ENCODE measurements at regions not wholly inside any gene's neighbourhood (a gene's known extent, or its start where the extent isn't known, plus 50 kb on each side); places are given as distances from the start of the nearest gene placed in this dataset.

- ChIA-PET CTCF (interaction anchor here (0.5 to 3.4 kb wide), 4 partner anchors 9 to 133 kb away, joined by 3 to 19 read pairs (median 6); no protein-coding TSS in a partner anchor), POLR2A (no interaction called here)
- no peak for DNase-seq (ENCODE audit: unreplicated experiment)
- Mint-ChIP-seq H3K36me3 (ENCODE audit: insufficient read depth, unreplicated experiment) (no peaks in the 10 kb centered on the region), H3K27me3 (ENCODE audit: insufficient read depth, unreplicated experiment) (no peaks in the 10 kb centered on the region), H3K4me3 (ENCODE audit: unreplicated experiment) (no peak overlapping the region), H3K27ac (ENCODE audit: low read depth, unreplicated experiment) (no peak overlapping the region), H3K4me1 (ENCODE audit: insufficient read depth, unreplicated experiment) (peaks cover 8% of the 10 kb centered on the region), H3K9me3 (ENCODE audit: unreplicated experiment) (peaks cover 19% of the 10 kb centered on the region)
- no peak for TF ChIP-seq CTCF (IDR thresholded peaks at IDR 0.05; ENCODE audit: unreplicated experiment)
- intact Hi-C loops (cut with micrococcal nuclease) = no loop called here
- BruUV-seq (replicated peaks) = no TSS peak
These were observed 108.9 kb upstream of the CHD1 start for GRCh38 chr5:99037668-99038067.

GRCh38 chr5:99035942-99036341, 107.1 kb upstream of the CHD1 start:
- BruUV-seq (replicated peaks) = no TSS peak
- Mint-ChIP-seq H3K36me3 (ENCODE audit: insufficient read depth, unreplicated experiment) (no peaks in the 10 kb centered on the region), H3K27ac (ENCODE audit: low read depth, unreplicated experiment) (no peak overlapping the region), H3K9me3 (ENCODE audit: unreplicated experiment) (peaks cover 8% of the 10 kb centered on the region), H3K4me1 (ENCODE audit: insufficient read depth, unreplicated experiment) (peaks cover 13% of the 10 kb centered on the region), H3K4me3 (ENCODE audit: unreplicated experiment) (no peak overlapping the region), H3K27me3 (ENCODE audit: insufficient read depth, unreplicated experiment) (no peaks in the 10 kb centered on the region)
- POLR2A ChIA-PET = interaction anchor here (1.0 kb wide), 1 partner anchor 106 kb away, joined by 4 read pairs; no protein-coding TSS in a partner anchor
- intact Hi-C loops (cut with micrococcal nuclease) = no loop called here
- DNase-seq (ENCODE audit: unreplicated experiment) = no peak
- TF ChIP-seq CTCF (IDR thresholded peaks at IDR 0.05; ENCODE audit: unreplicated experiment) = no peak
- CTCF ChIA-PET = interaction anchor here (0.6 to 3.4 kb wide), 2 partner anchors 11 to 131 kb away, joined by 3 to 19 read pairs; no protein-coding TSS in a partner anchor

GRCh38 chr5:99034336-99034735, 105.5 kb upstream of the CHD1 start:
- peaks cover 8% of the 10 kb centered on the region for H3K9me3 Mint-ChIP-seq (ENCODE audit: unreplicated experiment)
- intact Hi-C loops (cut with micrococcal nuclease) = no loop called here
- no peaks in the 10 kb centered on the region for H3K27me3 Mint-ChIP-seq (ENCODE audit: insufficient read depth, unreplicated experiment)
- H3K27ac Mint-ChIP-seq (ENCODE audit: low read depth, unreplicated experiment) = no peak overlapping the region
- CTCF ChIA-PET = interaction anchor here (1.5 kb wide), 1 partner anchor 129 kb away, joined by 4 read pairs; no protein-coding TSS in a partner anchor
- no peaks in the 10 kb centered on the region for H3K36me3 Mint-ChIP-seq (ENCODE audit: insufficient read depth, unreplicated experiment)
- DNase-seq (ENCODE audit: unreplicated experiment) = no peak
- H3K4me3 Mint-ChIP-seq (ENCODE audit: unreplicated experiment) = no peak overlapping the region
- POLR2A ChIA-PET = interaction anchor here (0.6 kb wide), 1 partner anchor 180 kb away, joined by 4 read pairs; no protein-coding TSS in a partner anchor
- H3K4me1 Mint-ChIP-seq (ENCODE audit: insufficient read depth, unreplicated experiment) = peaks cover 14% of the 10 kb centered on the region
- BruUV-seq (replicated peaks) = no TSS peak
- no peak for TF ChIP-seq CTCF (IDR thresholded peaks at IDR 0.05; ENCODE audit: unreplicated experiment)

GRCh38 chr5:99033014-99033900, 104.5 kb upstream of the CHD1 start:
- H3K27ac Mint-ChIP-seq (ENCODE audit: low read depth, unreplicated experiment) = peak overlapping the region; percentile 24
- TF ChIP-seq CTCF (IDR thresholded peaks at IDR 0.05; ENCODE audit: unreplicated experiment) = no peak
- DNase-seq (ENCODE audit: unreplicated experiment) = peak; percentile 21
- ChIA-PET CTCF (interaction anchor here (0.6 to 3.5 kb wide), 30 partner anchors 10 to 1853 kb away, joined by 3 to 43 read pairs (median 6); no protein-coding TSS in a partner anchor), POLR2A (interaction anchor here (0.6 to 2.1 kb wide), 14 partner anchors 12 to 263 kb away, joined by 3 to 24 read pairs (median 6); partner anchors contain the start of gene CHD1)
- no peaks in the 10 kb centered on the region for H3K9me3 Mint-ChIP-seq (ENCODE audit: unreplicated experiment)
- H3K27me3 Mint-ChIP-seq (ENCODE audit: insufficient read depth, unreplicated experiment) = no peaks in the 10 kb centered on the region
- BruUV-seq (replicated peaks) = no TSS peak
- no peaks in the 10 kb centered on the region for H3K36me3 Mint-ChIP-seq (ENCODE audit: insufficient read depth, unreplicated experiment)
- H3K4me3 Mint-ChIP-seq (ENCODE audit: unreplicated experiment) = peak overlapping the region; percentile 72
- intact Hi-C loops (cut with micrococcal nuclease) = loop anchor here (2.0 kb wide), 1 partner anchor 58 kb away; no protein-coding TSS in a partner anchor
- H3K4me1 Mint-ChIP-seq (ENCODE audit: insufficient read depth, unreplicated experiment) = peaks cover 14% of the 10 kb centered on the region
